SU-DHL-6 (cell line): ENCODE measurements at regions not wholly inside any gene's neighbourhood (a gene's known extent, or its start where the extent isn't known, plus 50 kb on each side); places are given as distances from the start of the nearest gene placed in this dataset.

Source experiments
- H2AFZ ChIP-seq: fragments of 200-600 bp; sonication (generic); 2 replicates; pipeline ENCODE4 v1.6.1; 2014; ENCODE audit warnings: low read depth, mild to moderate bottlenecking, moderate library complexity, mixed read lengths, antibody characterized with exemption, low read length; ENCODE audit not compliant: severe bottlenecking
- H3F3A ChIP-seq: fragments of 200-600 bp; shearing (Covaris generic); 2 replicates; pipeline ENCODE4 v1.6.0; 2016; ENCODE audit warnings: antibody characterized with exemption, mild to moderate bottlenecking; ENCODE audit not compliant: insufficient read depth
- H3K27ac ChIP-seq: fragments of 200-600 bp; sonication (generic); 2 replicates; pipeline ENCODE4 v1.5.1; 2016; ENCODE audit warnings: low read depth, mild to moderate bottlenecking, low read length, moderate library complexity, mixed read lengths
- H3K27me3 ChIP-seq: fragments of 200-600 bp; sonication (generic), shearing (Covaris generic); 2 replicates; pipeline ENCODE4 v1.6.0; 2014; ENCODE audit warnings: mild to moderate bottlenecking, low read length
- H3K36me3 ChIP-seq: fragments of 200-600 bp; sonication (generic); 2 replicates; pipeline ENCODE4 v1.6.1; 2014; ENCODE audit warnings: mild to moderate bottlenecking, low read length, mixed read lengths
- H3K4me2 ChIP-seq: fragments of 300-600, 200-600 bp; shearing (Covaris generic), sonication (generic); 2 replicates; pipeline ENCODE4 v1.6.0; 2014; ENCODE audit warnings: low read length, low read depth, mild to moderate bottlenecking; ENCODE audit not compliant: poor library complexity, severe bottlenecking
- H3K4me3 ChIP-seq: fragments of 200-600 bp; sonication (generic); 2 replicates; pipeline ENCODE4 v1.5.1; 2014; ENCODE audit warnings: antibody characterized with exemption, low read length, mild to moderate bottlenecking, mixed read lengths; ENCODE audit not compliant: insufficient read depth, poor library complexity, severe bottlenecking
- H3K79me2 ChIP-seq: fragments of 200-600 bp; sonication (generic); 2 replicates; pipeline ENCODE4 v1.6.1; 2014; ENCODE audit warnings: mild to moderate bottlenecking, low read length, moderate library complexity; ENCODE audit not compliant: insufficient read depth
- H3K9ac ChIP-seq: fragments of 200-600 bp; sonication (generic); 2 replicates; pipeline ENCODE4 v1.7.0; 2014; ENCODE audit warnings: mild to moderate bottlenecking, low read length
- H3K9me2 ChIP-seq: fragments of 200-600 bp; sonication (generic); replicated peaks from 2 replicates; pipeline ENCODE4 v1.6.1; 2014; ENCODE audit warnings: low read length; ENCODE audit not compliant: insufficient read depth
- H3K9me3 ChIP-seq: fragments of 200-600 bp; sonication (generic); 2 replicates; pipeline ENCODE4 v1.6.1; 2014; ENCODE audit warnings: low read length, mixed read lengths; ENCODE audit not compliant: insufficient read depth
- H4K20me1 ChIP-seq: fragments of 200-600 bp; sonication (generic); 2 replicates; pipeline ENCODE4 v1.6.1; 2014; ENCODE audit warnings: low read depth, mild to moderate bottlenecking, antibody characterized with exemption, low read length, moderate library complexity, mixed read lengths
- EZH2phosphoT487 ChIP-seq: fragments of 200-600 bp; sonication (generic), shearing (Covaris generic); conservative IDR thresholded peaks from 2 replicates; pipeline ENCODE4 v1.6.1; 2018; ENCODE audit warnings: mild to moderate bottlenecking, antibody characterized with exemption, low read length, moderate library complexity, mixed read lengths
- TF ChIP-seq, protein P1 (sequence below): fragments of 200-600 bp; sonication (generic); IDR thresholded peaks from one replicate; pipeline ENCODE4 v1.5.1; 2017; ENCODE audit warnings: antibody characterized with exemption, mild to moderate bottlenecking, low read length, moderate library complexity; ENCODE audit not compliant: insufficient read depth, poor library complexity, severe bottlenecking

DNA sequence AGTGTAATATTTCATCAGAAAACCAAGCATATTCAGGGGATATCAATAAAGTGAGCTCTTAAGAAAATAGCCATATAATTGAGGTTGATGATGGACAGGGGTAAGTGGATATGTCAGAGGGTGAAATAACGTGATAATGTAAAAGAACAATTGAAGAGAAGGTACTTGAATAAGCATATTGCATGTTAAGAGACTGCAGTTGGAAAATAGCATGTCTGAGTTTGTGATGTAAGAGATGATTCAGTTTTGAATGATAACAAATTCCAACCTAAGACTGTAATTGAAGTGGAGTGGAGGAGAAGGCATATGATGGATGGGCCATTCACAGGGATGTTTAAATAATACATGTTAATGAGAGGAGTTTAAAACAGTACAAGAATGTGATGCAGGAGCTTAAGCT is 1633.5 kb downstream of the SLITRK1 start:
- Histone ChIP-seq H3K9ac (no peak overlapping the region), H3K79me2 (no peaks in the 10 kb centered on the region), H3K9me3 (no peaks in the 10 kb centered on the region), H4K20me1 (no peaks in the 10 kb centered on the region), H3K27ac (no peak overlapping the region), H3K9me2 (no peaks in the 10 kb centered on the region), H3K27me3 (no peaks in the 10 kb centered on the region), H3K36me3 (no peaks in the 10 kb centered on the region), H2AFZ (no peak overlapping the region), H3F3A (no peaks in the 10 kb centered on the region), H3K4me2 (no peak overlapping the region), H3K4me3 (no peak overlapping the region)
- TF ChIP-seq, protein P1, sequence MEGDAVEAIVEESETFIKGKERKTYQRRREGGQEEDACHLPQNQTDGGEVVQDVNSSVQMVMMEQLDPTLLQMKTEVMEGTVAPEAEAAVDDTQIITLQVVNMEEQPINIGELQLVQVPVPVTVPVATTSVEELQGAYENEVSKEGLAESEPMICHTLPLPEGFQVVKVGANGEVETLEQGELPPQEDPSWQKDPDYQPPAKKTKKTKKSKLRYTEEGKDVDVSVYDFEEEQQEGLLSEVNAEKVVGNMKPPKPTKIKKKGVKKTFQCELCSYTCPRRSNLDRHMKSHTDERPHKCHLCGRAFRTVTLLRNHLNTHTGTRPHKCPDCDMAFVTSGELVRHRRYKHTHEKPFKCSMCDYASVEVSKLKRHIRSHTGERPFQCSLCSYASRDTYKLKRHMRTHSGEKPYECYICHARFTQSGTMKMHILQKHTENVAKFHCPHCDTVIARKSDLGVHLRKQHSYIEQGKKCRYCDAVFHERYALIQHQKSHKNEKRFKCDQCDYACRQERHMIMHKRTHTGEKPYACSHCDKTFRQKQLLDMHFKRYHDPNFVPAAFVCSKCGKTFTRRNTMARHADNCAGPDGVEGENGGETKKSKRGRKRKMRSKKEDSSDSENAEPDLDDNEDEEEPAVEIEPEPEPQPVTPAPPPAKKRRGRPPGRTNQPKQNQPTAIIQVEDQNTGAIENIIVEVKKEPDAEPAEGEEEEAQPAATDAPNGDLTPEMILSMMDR = no peak

DNA sequence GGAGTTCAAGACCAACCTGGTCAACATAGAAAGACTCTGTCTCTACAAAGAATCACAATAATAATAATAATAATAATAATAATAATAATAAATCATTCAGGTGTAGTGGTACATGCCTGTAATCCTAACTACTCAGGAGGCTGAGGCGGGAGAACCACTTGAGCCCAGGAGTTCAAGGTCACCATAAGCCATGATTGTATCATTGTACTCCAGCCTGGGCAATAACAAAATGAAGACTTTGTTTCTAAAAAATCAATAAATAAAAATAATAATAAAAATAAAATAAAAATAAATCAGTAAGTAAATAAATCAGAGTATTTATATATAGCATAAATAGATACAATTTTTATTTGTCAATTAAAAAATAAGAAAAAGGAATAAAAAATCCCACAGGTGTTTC is 1636.4 kb downstream of the SLITRK1 start:
- Histone ChIP-seq H3K9ac (no peak overlapping the region), H3K9me2 (0 out of 2 replicates have a peak, but pooled peaks cover 2% of the 10 kb centered on the region), H3K27me3 (no peaks in the 10 kb centered on the region), H4K20me1 (no peaks in the 10 kb centered on the region), H3K4me2 (no peak overlapping the region), H3K27ac (no peak overlapping the region), H3K9me3 (no peaks in the 10 kb centered on the region), H3K79me2 (no peaks in the 10 kb centered on the region), H3K4me3 (no peak overlapping the region), H3F3A (no peaks in the 10 kb centered on the region), H3K36me3 (no peaks in the 10 kb centered on the region), H2AFZ (no peak overlapping the region)
- TF ChIP-seq, protein P1 = no peak
- TF ChIP-seq EZH2phosphoT487 = no peak

DNA sequence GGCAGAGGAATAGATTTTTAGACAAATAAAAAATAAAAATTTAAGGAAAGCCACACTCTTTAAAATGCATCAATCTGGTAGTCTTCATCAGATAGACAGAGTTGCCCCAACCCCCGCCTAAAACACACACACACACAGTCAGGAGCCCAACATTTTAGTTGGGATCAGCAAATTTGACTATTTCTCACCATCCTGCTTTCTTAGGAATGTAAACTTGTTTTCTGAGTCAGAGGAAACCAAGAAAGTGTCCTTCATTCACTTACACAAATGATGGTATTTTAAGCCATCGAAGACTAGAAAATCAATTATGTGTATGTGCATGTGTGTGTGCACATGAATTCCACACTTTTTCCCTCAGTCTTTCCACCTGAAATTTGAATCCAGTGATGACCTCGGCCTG is 1657.5 kb downstream of the SLITRK1 start:
- TF ChIP-seq EZH2phosphoT487 = no peak
- TF ChIP-seq, protein P1 = no peak
- Histone ChIP-seq H3K79me2 (no peaks in the 10 kb centered on the region), H3K9ac (no peak overlapping the region), H3K27me3 (no peaks in the 10 kb centered on the region), H3K9me3 (no peaks in the 10 kb centered on the region), H2AFZ (no peak overlapping the region), H3F3A (no peaks in the 10 kb centered on the region), H3K27ac (no peak overlapping the region), H3K9me2 (no peaks in the 10 kb centered on the region), H3K36me3 (no peaks in the 10 kb centered on the region), H4K20me1 (no peaks in the 10 kb centered on the region), H3K4me3 (no peak overlapping the region), H3K4me2 (no peak overlapping the region)

DNA sequence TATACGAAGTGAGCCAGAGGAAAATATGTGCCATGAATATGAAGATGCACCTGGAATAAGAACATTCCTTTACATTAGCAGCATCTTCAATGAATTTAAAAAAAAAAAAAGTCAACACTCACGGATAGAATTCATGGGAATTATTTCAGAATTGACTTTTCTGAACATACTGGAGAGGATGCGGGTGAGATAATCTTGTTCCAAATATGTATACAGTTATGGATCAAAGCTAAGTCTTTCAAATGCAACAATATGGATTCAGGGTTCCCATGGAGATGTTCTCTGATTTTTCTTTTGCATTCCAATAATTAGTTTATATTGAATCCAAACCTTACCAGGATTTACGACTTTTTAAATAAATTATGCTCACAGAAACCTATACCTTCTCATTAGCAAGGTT is 1660.7 kb downstream of the SLITRK1 start:
- no peaks in the 10 kb centered on the region for H3K27me3 ChIP-seq
- H3K4me2 ChIP-seq = no peak overlapping the region
- H3K27ac ChIP-seq = no peak overlapping the region
- no peaks in the 10 kb centered on the region for H3K36me3 ChIP-seq
- no peaks in the 10 kb centered on the region for H3K79me2 ChIP-seq
- H4K20me1 ChIP-seq = no peaks in the 10 kb centered on the region
- no peak for TF ChIP-seq EZH2phosphoT487
- TF ChIP-seq, protein P1 = no peak
- H3K9ac ChIP-seq = no peak overlapping the region
- H3K4me3 ChIP-seq = no peak overlapping the region
- no peaks in the 10 kb centered on the region for H3K9me2 ChIP-seq
- H3K9me3 ChIP-seq = no peaks in the 10 kb centered on the region
- H2AFZ ChIP-seq = no peak overlapping the region
- H3F3A ChIP-seq = no peaks in the 10 kb centered on the region
